Smooth muscle cell (in vitro differentiated cells): ENCODE measurements at regions not wholly inside any gene's neighbourhood (a gene's known extent, or its start where the extent isn't known, plus 50 kb on each side); places are given as distances from the start of the nearest gene placed in this dataset.

Experiments used
- DNase-seq: peaks from one replicate; lab custom pipeline; 2025; ENCODE audit not compliant: unreplicated experiment; lab: John Stamatoyannopoulos, UW
- H2AFZ ChIP-seq: fragments of 200-600 bp; sonication (generic); 2 replicates; pipeline ENCODE4 v1.6.0; 2016; ENCODE audit warnings: antibody characterized with exemption, low read depth, mild to moderate bottlenecking
- H3F3A ChIP-seq: fragments of 200-600 bp; sonication (generic); 2 replicates; pipeline ENCODE4 v1.6.0; 2017; ENCODE audit warnings: antibody characterized with exemption, low read depth
- H3K27ac ChIP-seq: fragments of 200-600 bp; sonication (generic); 2 replicates; pipeline ENCODE4 v1.5.1; 2016; ENCODE audit warnings: low read depth, mild to moderate bottlenecking
- H3K27me3 ChIP-seq: fragments of 200-600 bp; sonication (generic); 2 replicates; pipeline ENCODE4 v1.6.1; 2016; ENCODE audit warnings: low read depth, mild to moderate bottlenecking
- H3K36me3 ChIP-seq: fragments of 200-600 bp; sonication (generic); 2 replicates; pipeline ENCODE4 v1.5.1; 2016; ENCODE audit warnings: low read depth
- H3K4me1 ChIP-seq: fragments of 200-600 bp; sonication (generic); 2 replicates; pipeline ENCODE4 v1.5.1; 2016; ENCODE audit warnings: low read depth
- H3K4me2 ChIP-seq: fragments of 200-600 bp; sonication (generic); 2 replicates; pipeline ENCODE4 v1.6.0; 2016; ENCODE audit warnings: mild to moderate bottlenecking
- H3K4me3 ChIP-seq: fragments of 200-600 bp; sonication (generic); 2 replicates; pipeline ENCODE4 v1.5.1; 2016; ENCODE audit warnings: mild to moderate bottlenecking
- H3K79me2 ChIP-seq: fragments of 200-600 bp; sonication (generic); 2 replicates; pipeline ENCODE4 v1.6.0; 2016; ENCODE audit warnings: low read depth, mild to moderate bottlenecking
- H3K9ac ChIP-seq: fragments of 200-600 bp; sonication (generic); 2 replicates; pipeline ENCODE4 v1.6.0; 2016; ENCODE audit warnings: low read depth
- H3K9me3 ChIP-seq: fragments of 200-600 bp; sonication (generic); replicated peaks from 2 replicates; pipeline ENCODE4 v1.5.1; 2016; ENCODE audit warnings: low read depth
- H4K20me1 ChIP-seq: fragments of 200-600 bp; sonication (generic); 2 replicates; pipeline ENCODE4 v1.6.0; 2016; ENCODE audit warnings: low read depth
- CTCF ChIP-seq: fragments of 200-600 bp; sonication (generic); IDR thresholded peaks from 2 replicates; pipeline ENCODE4 v1.5.1; 2017; ENCODE audit warnings: borderline replicate concordance, mild to moderate bottlenecking, antibody characterized with exemption; ENCODE audit not compliant: insufficient read depth, poor library complexity, severe bottlenecking
- WGBS: methylation state at CpG from one replicate; pipeline ENCODE4 v1.1.7; 2016; ENCODE audit warnings: low lambda C conversion rate; 5-methylcytosine and 5-hydroxymethylcytosine counted together

GRCh38 chr17:53900951-53901350 is 78.2 kb downstream of the KIF2B start:
- H3K4me3 ChIP-seq, result no peak overlapping the region
- no peak for DNase-seq
- no peak overlapping the region for H3K27ac ChIP-seq
- no peaks in the 10 kb centered on the region for H3K4me1 ChIP-seq
- WGBS, result 85% methylated on average over 1 of the region's 1 CpG
- no peaks in the 10 kb centered on the region for H3K9me3 ChIP-seq
- TF ChIP-seq CTCF, result no peak
- no peaks in the 10 kb centered on the region for H3F3A ChIP-seq
- no peak overlapping the region for H3K4me2 ChIP-seq
- no peaks in the 10 kb centered on the region for H4K20me1 ChIP-seq
- no peaks in the 10 kb centered on the region for H3K79me2 ChIP-seq
- no peak overlapping the region for H2AFZ ChIP-seq
- no peaks in the 10 kb centered on the region for H3K27me3 ChIP-seq
- no peaks in the 10 kb centered on the region for H3K36me3 ChIP-seq
- H3K9ac ChIP-seq, result no peak overlapping the region

- TF ChIP-seq CTCF, result no peak
- DNase-seq, result no peak
- Histone ChIP-seq H3K9me3 (no peaks in the 10 kb centered on the region), H3K27ac (no peak overlapping the region), H3K4me1 (no peaks in the 10 kb centered on the region), H3K79me2 (no peaks in the 10 kb centered on the region), H3K36me3 (no peaks in the 10 kb centered on the region), H3K9ac (no peak overlapping the region), H3K4me2 (no peak overlapping the region), H3K27me3 (no peaks in the 10 kb centered on the region), H4K20me1 (no peaks in the 10 kb centered on the region), H3F3A (no peaks in the 10 kb centered on the region), H2AFZ (no peak overlapping the region), H3K4me3 (no peak overlapping the region)
- WGBS, result 50% methylated on average over 1 of the region's 1 CpG
These were observed 84.7 kb downstream of the KIF2B start for GRCh38 chr17:53907435-53907834.

- DNase-seq, result no peak
- no peak overlapping the region for H3K4me3 ChIP-seq
- 91% methylated on average over 3 of the region's 3 CpGs for WGBS
- H3K4me1 ChIP-seq, result no peaks in the 10 kb centered on the region
- H3K9ac ChIP-seq, result no peak overlapping the region
- no peak overlapping the region for H2AFZ ChIP-seq
- H4K20me1 ChIP-seq, result no peaks in the 10 kb centered on the region
- H3K36me3 ChIP-seq, result no peaks in the 10 kb centered on the region
- no peaks in the 10 kb centered on the region for H3K9me3 ChIP-seq
- TF ChIP-seq CTCF, result no peak
- no peaks in the 10 kb centered on the region for H3K27me3 ChIP-seq
- no peaks in the 10 kb centered on the region for H3F3A ChIP-seq
- no peak overlapping the region for H3K4me2 ChIP-seq
- no peaks in the 10 kb centered on the region for H3K79me2 ChIP-seq
- H3K27ac ChIP-seq, result no peak overlapping the region
These were observed 87.1 kb downstream of the KIF2B start for GRCh38 chr17:53909802-53910201.

- no peaks in the 10 kb centered on the region for H3K36me3 ChIP-seq
- 63% methylated on average over 1 of the region's 1 CpG for WGBS
- H3K79me2 ChIP-seq, result no peaks in the 10 kb centered on the region
- H3K27ac ChIP-seq, result no peak overlapping the region
- no peaks in the 10 kb centered on the region for H3F3A ChIP-seq
- H3K27me3 ChIP-seq, result no peaks in the 10 kb centered on the region
- H3K9ac ChIP-seq, result no peak overlapping the region
- H3K4me3 ChIP-seq, result no peak overlapping the region
- H2AFZ ChIP-seq, result no peak overlapping the region
- no peaks in the 10 kb centered on the region for H3K9me3 ChIP-seq
- H3K4me2 ChIP-seq, result no peak overlapping the region
- H4K20me1 ChIP-seq, result no peaks in the 10 kb centered on the region
- H3K4me1 ChIP-seq, result no peaks in the 10 kb centered on the region
- no peak for TF ChIP-seq CTCF
- DNase-seq, result no peak
These were observed 89.4 kb downstream of the KIF2B start for GRCh38 chr17:53912117-53912516.
